Esophagus muscularis mucosa (tissue), 4 donors: ENCODE measurements at regions not wholly inside any gene's neighbourhood (a gene's known extent, or its start where the extent isn't known, plus 50 kb on each side); places are given as distances from the start of the nearest gene placed in this dataset.

Experiments
- CTCF ChIP-seq, 3 experiments: fragments of 200-600 bp in 2 of 3; fragments of 450-650 bp in 1 of 3; sonication (generic) in 2 of 3; IDR thresholded peaks; one replicate each; pipeline ENCODE4 v1.5.1; 2017 to 2019; ENCODE audit warnings: antibody characterized with exemption in 3 of 3, mild to moderate bottlenecking in 2 of 3, moderate library complexity in 1 of 3
- EP300 ChIP-seq: sonication (generic); formaldehyde crosslinking; IDR thresholded peaks from one replicate; pipeline ENCODE4 v1.6.1; 2017; ENCODE audit warnings: antibody characterized with exemption
- POLR2AphosphoS5 ChIP-seq, 2 donors: sonication (generic); formaldehyde crosslinking; IDR thresholded peaks; one replicate each; pipeline ENCODE4 v1.6.1; 2017; ENCODE audit warnings: antibody characterized with exemption in 2 of 2

- TF ChIP-seq CTCF (IDR thresholded peaks at IDR 0.05): no peak
- no peak for TF ChIP-seq POLR2AphosphoS5 (IDR thresholded peaks at IDR 0.05)
- no peak for TF ChIP-seq EP300
Observed at GRCh38 chrX:104450316-104450715, 115.7 kb upstream of the IL1RAPL2 start.
